Spinal cord (tissue), 9 donors: ENCODE measurements at regions not wholly inside any gene's neighbourhood (a gene's known extent, or its start where the extent isn't known, plus 50 kb on each side); places are given as distances from the start of the nearest gene placed in this dataset.
A peak's percentile ranks its signal among the peaks of the same experiment; 100 is the strongest.

Source experiments
- DNase-seq, 6 donors: peaks; one replicate each; pipeline versions ENCODE4 v3.0.0 to v3.0.0-alpha.2; 2013 to 2015; ENCODE audit warnings: low spot score in 6 of 6, low read depth in 4 of 6
- H3K27ac ChIP-seq: one replicate; pipeline ENCODE4 v1.5.1; 2013; ENCODE audit warnings: low read depth, low read length, control low read depth
- H3K27me3 ChIP-seq: one replicate; pipeline ENCODE4 v1.6.1; 2013; ENCODE audit warnings: low read length; ENCODE audit not compliant: control insufficient read depth, insufficient read depth
- H3K36me3 ChIP-seq: one replicate; pipeline ENCODE4 v1.6.1; 2013; ENCODE audit warnings: low read length; ENCODE audit not compliant: control insufficient read depth, insufficient read depth
- H3K4me1 ChIP-seq: one replicate; pipeline ENCODE4 v1.6.1; 2013; ENCODE audit warnings: low read length; ENCODE audit not compliant: control insufficient read depth, insufficient read depth
- H3K4me3 ChIP-seq: one replicate; pipeline ENCODE4 v1.5.1; 2013; ENCODE audit warnings: low read depth, low read length, control low read depth
- H3K9me3 ChIP-seq: one replicate; pipeline ENCODE4 v1.6.1; 2013; ENCODE audit warnings: low read length; ENCODE audit not compliant: control insufficient read depth, insufficient read depth
- whole genome bisulfite sequencing: methylation state at CpG from one replicate; pipeline ENCODE4 v1.1.5; 2013; ENCODE audit warnings: missing lambda C conversion rate; ENCODE audit not compliant: insufficient coverage; 5-methylcytosine and 5-hydroxymethylcytosine counted together
- donor health status: healthy.

GRCh38 chr14:65268594-65268993 is 143.9 kb upstream of the FUT8 start:
- WGBS = 86% methylated on average over 4 of the region's 5 CpGs
- H3K4me1 ChIP-seq = no peaks in the 10 kb centered on the region

GRCh38 chr14:65269732-65270131 is 142.8 kb upstream of the FUT8 start:
- WGBS = 90% methylated on average over 1 of the region's 1 CpG
- no peaks in the 10 kb centered on the region for H3K27me3 ChIP-seq
- DNase-seq = no peak
- H3K36me3 ChIP-seq = no peaks in the 10 kb centered on the region
- no peak overlapping the region for H3K4me3 ChIP-seq
- no peak overlapping the region for H3K27ac ChIP-seq
- no peaks in the 10 kb centered on the region for H3K4me1 ChIP-seq
- H3K9me3 ChIP-seq = no peaks in the 10 kb centered on the region

More at GRCh38 chr14:65268594-65268993, 143.9 kb upstream of the FUT8 start:
- H3K27me3 ChIP-seq = no peaks in the 10 kb centered on the region
- H3K9me3 ChIP-seq = no peaks in the 10 kb centered on the region
- no peak overlapping the region for H3K4me3 ChIP-seq
- DNase-seq = no peak
- no peak overlapping the region for H3K27ac ChIP-seq
- H3K36me3 ChIP-seq = no peaks in the 10 kb centered on the region

GRCh38 chr14:65277027-65277426 is 135.5 kb upstream of the FUT8 start:
- no peaks in the 10 kb centered on the region for H3K9me3 ChIP-seq
- no peak overlapping the region for H3K27ac ChIP-seq
- no peak overlapping the region for H3K4me3 ChIP-seq
- DNase-seq = peak in 1 of 6 donors; percentile 19
- no peaks in the 10 kb centered on the region for H3K27me3 ChIP-seq
- H3K36me3 ChIP-seq = no peaks in the 10 kb centered on the region
- WGBS = 100% methylated on average over 2 of the region's 4 CpGs
- H3K4me1 ChIP-seq = peaks cover 5% of the 10 kb centered on the region

- DNase-seq = peak in 1 of 6 donors; percentile 14
- H3K4me3 ChIP-seq = no peak overlapping the region
- 83% methylated on average over 1 of the region's 6 CpGs for WGBS
Observed at GRCh38 chr14:65277580-65278270, 134.8 kb upstream of the FUT8 start.

GRCh38 chr14:65278589-65278988 is 133.9 kb upstream of the FUT8 start:
- no peaks in the 10 kb centered on the region for H3K36me3 ChIP-seq
- no peak overlapping the region for H3K4me3 ChIP-seq
- no peaks in the 10 kb centered on the region for H3K27me3 ChIP-seq
- WGBS = 100% methylated on average over 3 of the region's 4 CpGs
- no peaks in the 10 kb centered on the region for H3K9me3 ChIP-seq
- H3K27ac ChIP-seq = no peak overlapping the region
- DNase-seq = no peak
- H3K4me1 ChIP-seq = peaks cover 12% of the 10 kb centered on the region

More at GRCh38 chr14:65277580-65278270, 134.8 kb upstream of the FUT8 start:
- Histone ChIP-seq H3K4me1 (peaks cover 12% of the 10 kb centered on the region), H3K36me3 (no peaks in the 10 kb centered on the region), H3K9me3 (no peaks in the 10 kb centered on the region), H3K27ac (no peak overlapping the region), H3K27me3 (no peaks in the 10 kb centered on the region)

- H3K4me3 ChIP-seq = no peak overlapping the region
- no peaks in the 10 kb centered on the region for H3K27me3 ChIP-seq
- no peaks in the 10 kb centered on the region for H3K9me3 ChIP-seq
- H3K4me1 ChIP-seq = peaks cover 12% of the 10 kb centered on the region
- no peaks in the 10 kb centered on the region for H3K36me3 ChIP-seq
- no peak for DNase-seq
- H3K27ac ChIP-seq = no peak overlapping the region
- 97% methylated on average over 22 of the region's 22 CpGs for WGBS
Observed at GRCh38 chr14:65279510-65279909, 133.0 kb upstream of the FUT8 start.

GRCh38 chr14:65279958-65280357 is 132.6 kb upstream of the FUT8 start:
- no peaks in the 10 kb centered on the region for H3K36me3 ChIP-seq
- WGBS = 97% methylated on average over 21 of the region's 25 CpGs
- H3K27ac ChIP-seq = no peak overlapping the region
- no peaks in the 10 kb centered on the region for H3K27me3 ChIP-seq
- H3K9me3 ChIP-seq = no peaks in the 10 kb centered on the region
- no peak for DNase-seq
- peaks cover 12% of the 10 kb centered on the region for H3K4me1 ChIP-seq
- no peak overlapping the region for H3K4me3 ChIP-seq

- peaks cover 12% of the 10 kb centered on the region for H3K4me1 ChIP-seq
- DNase-seq = no peak
- no peak overlapping the region for H3K27ac ChIP-seq
- no peaks in the 10 kb centered on the region for H3K36me3 ChIP-seq
- no peaks in the 10 kb centered on the region for H3K27me3 ChIP-seq
- 98% methylated on average over 22 of the region's 22 CpGs for WGBS
- H3K4me3 ChIP-seq = no peak overlapping the region
- no peaks in the 10 kb centered on the region for H3K9me3 ChIP-seq
Observed at GRCh38 chr14:65280653-65281052, 131.9 kb upstream of the FUT8 start.

GRCh38 chr14:65281991-65282895 is 130.3 kb upstream of the FUT8 start:
- Histone ChIP-seq H3K4me1 (peaks cover 10% of the 10 kb centered on the region), H3K4me3 (peak overlapping the region; percentile 13), H3K36me3 (no peaks in the 10 kb centered on the region), H3K27me3 (no peaks in the 10 kb centered on the region), H3K27ac (peak overlapping the region; percentile 49), H3K9me3 (no peaks in the 10 kb centered on the region)
- peak in 4 of 6 donors; percentile 28 to 88 (median 48) for DNase-seq
- WGBS = 18% methylated on average over 4 of the region's 12 CpGs
